Activated CD4-positive, alpha-beta T cell treated with anti-CD3 and anti-CD28 coated beads for 36 hours (primary cell): ENCODE measurements at regions not wholly inside any gene's neighbourhood (a gene's known extent, or its start where the extent isn't known, plus 50 kb on each side); places are given as distances from the start of the nearest gene placed in this dataset.

Experiments
- ATAC-seq: fragments of 200-7000 bp; cut with Tn5 transposase; one replicate; pipeline ENCODE4 v1.10.0; 2021; ENCODE audit warnings: mild to moderate bottlenecking, moderate library complexity
- CTCF ChIA-PET: fragments of 350-600 bp; sonication (Branson Sonifier 250); formaldehyde crosslinking; loops from one replicate; lab custom pipeline; 2021; ENCODE audit warnings: antibody characterized with exemption; lab: Charles Lee
- POLR2A ChIA-PET: fragments of 350-600 bp; sonication (Branson Sonifier 250); formaldehyde crosslinking; loops from one replicate; lab custom pipeline; 2021; ENCODE audit warnings: antibody characterized with exemption, inconsistent platforms; lab: Charles Lee
- DNase-seq: peaks from one replicate; pipeline ENCODE4 v3.0.0-alpha.2; 2020
- H3K27ac Mint-ChIP-seq: one replicate; pipeline ENCODE4 v1.8.0; 2021; ENCODE audit warnings: mixed read lengths
- H3K27me3 Mint-ChIP-seq: one replicate; pipeline ENCODE4 v1.8.0; 2021; ENCODE audit warnings: mixed read lengths
- H3K36me3 Mint-ChIP-seq: one replicate; pipeline ENCODE4 v1.8.0; 2021; ENCODE audit warnings: low read depth, mixed read lengths
- H3K4me1 Mint-ChIP-seq: one replicate; pipeline ENCODE4 v1.8.0; 2021; ENCODE audit warnings: mixed read lengths
- H3K4me3 Mint-ChIP-seq: one replicate; pipeline ENCODE4 v1.8.0; 2021; ENCODE audit warnings: mild to moderate bottlenecking, moderate library complexity, mixed read lengths
- H3K9me3 Mint-ChIP-seq: one replicate; pipeline ENCODE4 v1.8.0; 2021; ENCODE audit warnings: low read depth, mixed read lengths
- intact Hi-C, 2 experiments: fragments of 100-400 bp; cut with DNase I in 1 of 2; cut with micrococcal nuclease in 1 of 2; formaldehyde crosslinking; loops; one replicate each; pipeline versions ENCODE4 v1.14.2 to v1.15.1; 2022 to 2024; cut with DNase I, micrococcal nuclease

DNA sequence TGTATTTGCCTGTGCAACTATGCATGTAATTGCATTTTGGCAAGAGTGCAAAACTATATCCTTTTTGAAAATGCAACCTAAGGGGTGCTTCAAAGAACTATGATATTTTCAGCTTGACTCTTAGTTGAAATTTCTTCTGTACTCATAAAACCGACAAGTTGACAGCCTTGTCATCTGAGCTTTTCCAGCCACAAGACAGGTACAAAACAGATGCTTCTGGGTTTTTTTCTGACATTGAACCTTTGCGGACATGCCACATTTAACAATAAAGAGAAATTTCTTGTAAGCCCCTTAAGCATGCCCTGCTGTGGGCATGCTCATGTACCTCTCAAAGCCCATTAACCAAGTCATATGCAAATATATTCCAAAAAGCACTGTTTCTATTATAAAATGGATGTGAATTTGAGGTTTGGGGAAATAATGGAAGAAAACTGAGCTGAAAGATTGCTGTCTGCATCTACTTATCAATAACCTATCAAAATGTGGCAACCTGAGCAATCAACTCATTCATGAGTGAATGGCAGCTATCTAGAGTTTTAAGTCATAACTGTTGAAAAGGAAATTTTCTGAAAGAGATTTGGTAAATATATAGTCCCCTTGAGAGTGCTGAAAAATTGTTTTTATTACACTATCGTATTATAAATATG is 1117.0 kb upstream of the LRRTM3 start:
- Mint-ChIP-seq H3K27ac (no peak overlapping the region), H3K4me3 (no peak overlapping the region), H3K4me1 (no peaks in the 10 kb centered on the region), H3K36me3 (no peaks in the 10 kb centered on the region), H3K27me3 (no peaks in the 10 kb centered on the region), H3K9me3 (peaks cover 2% of the 10 kb centered on the region)
- no peak for DNase-seq
- POLR2A ChIA-PET: no interaction called here
- CTCF ChIA-PET: no interaction called here
- intact Hi-C loops: no loop called here
- ATAC-seq: no peak

DNA sequence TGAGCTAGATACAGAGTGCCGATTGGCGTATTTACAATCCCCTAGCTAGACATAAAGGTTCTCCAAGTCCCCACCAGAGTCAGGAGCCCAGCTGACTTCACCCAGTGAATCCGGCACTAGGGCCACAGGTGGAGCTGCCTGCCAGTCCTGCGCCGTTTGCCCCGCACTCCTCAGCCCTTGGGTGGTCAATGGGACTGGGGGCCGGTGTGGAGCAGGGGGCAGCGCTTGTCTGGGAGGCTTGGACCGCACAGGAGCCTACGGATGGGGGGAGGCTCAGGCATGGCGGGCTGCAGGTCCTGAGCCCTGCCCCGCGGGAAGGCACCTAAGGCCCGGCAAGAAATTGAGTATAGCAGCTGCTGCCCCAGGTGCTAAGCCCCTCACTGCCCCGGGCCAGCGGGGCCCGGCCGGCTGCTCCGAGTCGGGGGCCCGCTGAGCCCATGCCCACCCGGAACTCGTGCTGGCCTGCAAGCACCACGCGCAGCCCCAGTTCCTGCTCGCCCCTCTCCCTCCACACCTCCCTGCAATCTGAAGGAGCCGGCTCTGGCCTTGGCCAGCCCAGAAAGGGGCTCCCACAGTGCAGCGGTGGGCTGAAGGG is 1113.8 kb upstream of the LRRTM3 start:
- no peak for ATAC-seq
- Mint-ChIP-seq H3K9me3 (peaks cover 2% of the 10 kb centered on the region), H3K36me3 (no peaks in the 10 kb centered on the region), H3K4me3 (no peak overlapping the region), H3K27ac (no peak overlapping the region), H3K27me3 (no peaks in the 10 kb centered on the region), H3K4me1 (no peaks in the 10 kb centered on the region)
- CTCF ChIA-PET: no interaction called here
- POLR2A ChIA-PET: no interaction called here
- no peak for DNase-seq
- intact Hi-C loops: no loop called here

GRCh38 chr10:65816536-65816935 is 1109.3 kb upstream of the LRRTM3 start:
- intact Hi-C loops: no loop called here
- CTCF ChIA-PET: no interaction called here
- no peaks in the 10 kb centered on the region for H3K4me1 Mint-ChIP-seq
- H3K27ac Mint-ChIP-seq: no peak overlapping the region
- DNase-seq (no peak), ATAC-seq (no peak)
- no peaks in the 10 kb centered on the region for H3K9me3 Mint-ChIP-seq
- POLR2A ChIA-PET: no interaction called here
- H3K4me3 Mint-ChIP-seq: no peak overlapping the region
- no peaks in the 10 kb centered on the region for H3K36me3 Mint-ChIP-seq
- no peaks in the 10 kb centered on the region for H3K27me3 Mint-ChIP-seq

GRCh38 chr10:65818990-65819389 is 1106.8 kb upstream of the LRRTM3 start:
- DNase-seq (no peak), ATAC-seq (no peak)
- CTCF ChIA-PET: no interaction called here
- intact Hi-C loops: no loop called here
- no peak overlapping the region for H3K27ac Mint-ChIP-seq
- H3K4me1 Mint-ChIP-seq: no peaks in the 10 kb centered on the region
- H3K27me3 Mint-ChIP-seq: no peaks in the 10 kb centered on the region
- no peaks in the 10 kb centered on the region for H3K36me3 Mint-ChIP-seq
- no peak overlapping the region for H3K4me3 Mint-ChIP-seq
- POLR2A ChIA-PET: no interaction called here
- peaks cover 1% of the 10 kb centered on the region for H3K9me3 Mint-ChIP-seq

GRCh38 chr10:65827359-65827758 is 1098.5 kb upstream of the LRRTM3 start:
- Mint-ChIP-seq H3K4me1 (no peaks in the 10 kb centered on the region), H3K27me3 (no peaks in the 10 kb centered on the region), H3K4me3 (no peak overlapping the region), H3K9me3 (peaks cover 8% of the 10 kb centered on the region), H3K27ac (no peak overlapping the region), H3K36me3 (no peaks in the 10 kb centered on the region)
- no peak for ATAC-seq
- DNase-seq: no peak
- POLR2A ChIA-PET: no interaction called here
- CTCF ChIA-PET: no interaction called here
- intact Hi-C loops: no loop called here

GRCh38 chr10:65838811-65839210 is 1087.0 kb upstream of the LRRTM3 start:
- H3K4me3 Mint-ChIP-seq: no peak overlapping the region
- peaks cover under 1% of the 10 kb centered on the region for H3K9me3 Mint-ChIP-seq
- no peaks in the 10 kb centered on the region for H3K4me1 Mint-ChIP-seq
- CTCF ChIA-PET: no interaction called here
- intact Hi-C loops: no loop called here
- no peak for ATAC-seq
- no peak for DNase-seq
- H3K27ac Mint-ChIP-seq: no peak overlapping the region
- POLR2A ChIA-PET: no interaction called here
- H3K36me3 Mint-ChIP-seq: no peaks in the 10 kb centered on the region
- no peaks in the 10 kb centered on the region for H3K27me3 Mint-ChIP-seq

DNA sequence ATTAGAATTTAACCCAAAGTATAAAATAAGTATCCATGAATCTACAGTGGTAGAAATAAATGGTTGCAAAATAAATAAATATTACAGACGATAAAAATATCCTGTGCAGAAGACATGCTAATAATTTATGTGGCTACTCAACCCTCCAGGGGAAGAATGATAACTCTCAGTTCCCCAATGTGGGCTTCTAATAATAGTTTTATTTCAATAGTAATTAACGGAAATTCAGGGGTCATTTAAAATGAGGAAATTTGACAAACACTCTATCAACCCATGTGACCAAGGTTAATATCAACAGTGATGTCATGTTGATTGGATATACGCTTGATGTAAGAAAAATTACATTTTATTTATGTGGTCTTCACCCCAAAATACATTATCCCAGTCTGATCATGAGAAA is 1082.6 kb upstream of the LRRTM3 start:
- intact Hi-C loops: no loop called here
- no peaks in the 10 kb centered on the region for H3K4me1 Mint-ChIP-seq
- no peak for ATAC-seq
- POLR2A ChIA-PET: no interaction called here
- H3K27me3 Mint-ChIP-seq: no peaks in the 10 kb centered on the region
- peaks cover 3% of the 10 kb centered on the region for H3K9me3 Mint-ChIP-seq
- no peak overlapping the region for H3K4me3 Mint-ChIP-seq
- no peak overlapping the region for H3K27ac Mint-ChIP-seq
- CTCF ChIA-PET: no interaction called here
- no peaks in the 10 kb centered on the region for H3K36me3 Mint-ChIP-seq
- DNase-seq: no peak

GRCh38 chr10:65845916-65846315 is 1079.9 kb upstream of the LRRTM3 start:
- H3K9me3 Mint-ChIP-seq: peaks cover 3% of the 10 kb centered on the region
- CTCF ChIA-PET: no interaction called here

GRCh38 chr10:65846541-65846940 is 1079.3 kb upstream of the LRRTM3 start:
- H3K27ac Mint-ChIP-seq: no peak overlapping the region
- CTCF ChIA-PET: no interaction called here
- DNase-seq (no peak), ATAC-seq (no peak)
- no peaks in the 10 kb centered on the region for H3K27me3 Mint-ChIP-seq
- POLR2A ChIA-PET: no interaction called here
- H3K4me3 Mint-ChIP-seq: no peak overlapping the region
- H3K4me1 Mint-ChIP-seq: no peaks in the 10 kb centered on the region
- H3K9me3 Mint-ChIP-seq: peaks cover 3% of the 10 kb centered on the region
- H3K36me3 Mint-ChIP-seq: no peaks in the 10 kb centered on the region
- intact Hi-C loops: no loop called here

More at GRCh38 chr10:65845916-65846315, 1079.9 kb upstream of the LRRTM3 start:
- H3K4me3 Mint-ChIP-seq: no peak overlapping the region
- no peak overlapping the region for H3K27ac Mint-ChIP-seq
- H3K4me1 Mint-ChIP-seq: no peaks in the 10 kb centered on the region
- H3K36me3 Mint-ChIP-seq: no peaks in the 10 kb centered on the region
- DNase-seq: no peak
- intact Hi-C loops: no loop called here
- no peaks in the 10 kb centered on the region for H3K27me3 Mint-ChIP-seq
- POLR2A ChIA-PET: no interaction called here
- no peak for ATAC-seq

DNA sequence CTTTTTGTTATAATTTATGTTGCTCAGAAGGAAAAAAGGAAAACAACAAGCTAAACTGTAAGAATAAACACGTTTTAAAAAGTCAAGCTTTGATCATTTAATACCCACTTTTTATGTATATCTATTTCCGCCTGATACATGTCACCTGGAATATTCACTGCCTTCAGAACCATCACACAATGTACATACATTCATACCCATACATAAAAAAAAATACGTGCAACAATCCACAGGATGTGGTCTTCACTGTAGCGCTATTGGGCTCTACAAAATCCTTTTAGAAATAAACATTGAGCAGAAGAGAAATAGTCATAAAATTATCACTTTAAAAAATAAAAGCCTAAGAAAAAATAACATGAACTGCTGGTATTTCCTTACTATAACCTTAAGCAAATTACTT is 1078.9 kb upstream of the LRRTM3 start:
- Mint-ChIP-seq H3K36me3 (no peaks in the 10 kb centered on the region), H3K9me3 (peaks cover 3% of the 10 kb centered on the region), H3K4me3 (no peak overlapping the region), H3K27me3 (no peaks in the 10 kb centered on the region), H3K27ac (no peak overlapping the region), H3K4me1 (no peaks in the 10 kb centered on the region)
- no peak for ATAC-seq
- POLR2A ChIA-PET: no interaction called here
- no peak for DNase-seq
- CTCF ChIA-PET: no interaction called here
- intact Hi-C loops: no loop called here

- no peaks in the 10 kb centered on the region for H3K4me1 Mint-ChIP-seq
- H3K27ac Mint-ChIP-seq: no peak overlapping the region
- POLR2A ChIA-PET: no interaction called here
- DNase-seq (no peak), ATAC-seq (no peak)
- peaks cover 3% of the 10 kb centered on the region for H3K9me3 Mint-ChIP-seq
- intact Hi-C loops: no loop called here
- no peak overlapping the region for H3K4me3 Mint-ChIP-seq
- H3K27me3 Mint-ChIP-seq: no peaks in the 10 kb centered on the region
- CTCF ChIA-PET: no interaction called here
- no peaks in the 10 kb centered on the region for H3K36me3 Mint-ChIP-seq
Observed at GRCh38 chr10:65847436-65848230, 1078.2 kb upstream of the LRRTM3 start.

- H3K9me3 Mint-ChIP-seq: peaks cover 5% of the 10 kb centered on the region
- ChIA-PET CTCF (no interaction called here), POLR2A (no interaction called here)
- DNase-seq: no peak
- H3K27me3 Mint-ChIP-seq: no peaks in the 10 kb centered on the region
- intact Hi-C loops: no loop called here
- no peaks in the 10 kb centered on the region for H3K4me1 Mint-ChIP-seq
- no peak overlapping the region for H3K4me3 Mint-ChIP-seq
- no peak overlapping the region for H3K27ac Mint-ChIP-seq
- H3K36me3 Mint-ChIP-seq: no peaks in the 10 kb centered on the region
- ATAC-seq: no peak
Observed at GRCh38 chr10:65858841-65859240, 1067.0 kb upstream of the LRRTM3 start.
